Omental fat pad (tissue), 3 donors: ENCODE measurements at regions not wholly inside any gene's neighbourhood (a gene's known extent, or its start where the extent isn't known, plus 50 kb on each side); places are given as distances from the start of the nearest gene placed in this dataset.

Source experiments
- ATAC-seq: fragments of 150-250 bp; one replicate; pipeline ENCODE4 v1.9.1; 2016; ENCODE audit warnings: mild to moderate bottlenecking, moderate library complexity; ENCODE audit not compliant: low FRiP score
- DNase-seq: peaks from one replicate; pipeline ENCODE4 v3.0.0-alpha.2; 2019; ENCODE audit warnings: low spot score
- TF ChIP-seq, protein P1 (sequence below), 3 donors: fragments of 450-650 bp; IDR thresholded peaks; one replicate each; pipeline ENCODE4 v1.5.1; 2016 to 2017; ENCODE audit warnings: antibody characterized with exemption in 3 of 3, mild to moderate bottlenecking in 3 of 3, moderate library complexity in 2 of 3

DNA sequence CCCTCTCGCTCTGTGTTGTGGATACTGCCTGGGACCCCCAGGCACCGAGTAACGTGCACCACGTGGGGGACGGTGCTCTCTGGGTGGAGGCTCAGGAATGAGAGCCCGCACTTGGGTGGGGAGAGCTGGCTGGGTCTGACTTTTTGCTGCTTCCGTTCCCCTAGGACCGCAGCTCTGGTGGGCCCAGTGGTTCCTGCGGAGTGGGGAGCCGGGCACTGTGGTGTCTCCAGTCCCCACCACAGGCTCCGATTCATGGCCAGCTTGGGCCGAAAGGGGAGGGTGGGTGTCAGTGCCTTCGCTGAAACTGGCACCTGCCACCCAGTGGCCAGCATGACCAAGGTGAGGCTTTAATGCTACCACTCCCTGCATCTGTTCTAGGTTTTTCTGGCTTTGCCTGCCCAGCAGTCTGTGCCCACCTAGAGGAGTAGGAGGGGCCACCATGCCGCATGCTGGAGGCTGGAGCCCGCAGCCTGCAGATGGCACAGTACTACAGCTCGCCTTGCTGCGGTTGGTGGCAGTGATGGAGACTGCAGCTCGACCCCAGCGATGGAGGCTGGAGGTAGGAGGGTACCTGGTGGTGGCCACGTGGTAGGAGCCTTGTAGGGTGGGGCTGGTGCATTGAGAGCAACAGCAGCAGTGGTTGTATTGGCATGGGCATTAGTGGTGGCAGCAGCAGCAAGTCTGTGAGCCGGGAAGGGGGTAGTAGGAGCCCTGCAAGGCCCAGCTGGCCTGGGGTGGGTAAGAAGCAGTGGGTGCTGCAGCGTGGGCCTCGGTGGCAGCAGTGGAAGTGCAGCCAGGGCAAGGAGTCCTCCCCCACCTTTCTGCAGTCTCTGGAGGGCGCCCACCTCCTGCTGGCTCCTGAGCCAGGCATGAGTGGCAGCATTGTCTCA lies 118.8 kb upstream of the VPREB1 start:
- ATAC-seq: no peak
- DNase-seq: no peak

DNA sequence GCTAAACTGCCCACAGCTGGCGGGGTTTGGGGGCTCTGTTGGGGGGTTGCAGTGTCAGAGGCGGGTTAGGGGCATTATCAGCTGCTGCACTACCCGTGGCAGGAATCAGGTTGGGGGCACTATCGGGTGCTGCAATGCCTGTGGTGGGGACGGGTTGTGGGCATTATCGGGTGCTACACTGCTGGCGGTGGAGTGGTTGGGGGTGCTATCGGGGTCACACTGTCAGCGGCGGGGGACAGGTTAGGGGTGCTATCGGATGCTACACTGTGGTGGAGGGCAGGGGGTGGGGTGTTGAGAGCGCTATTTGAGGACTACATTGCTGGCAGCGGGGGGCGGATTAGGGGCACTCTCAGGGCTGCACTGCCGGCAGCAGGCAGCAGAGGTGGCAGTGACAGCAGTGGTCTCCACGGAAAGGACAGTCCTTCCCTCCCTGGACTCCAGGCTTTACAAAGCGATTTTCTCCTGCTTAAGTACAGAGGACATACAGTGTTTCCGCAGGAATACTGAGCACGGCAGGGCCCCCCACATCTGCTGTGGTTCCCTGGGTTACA lies 119.5 kb upstream of the VPREB1 start:
- DNase-seq: no peak
- no peak for ATAC-seq
- TF ChIP-seq, protein P1, sequence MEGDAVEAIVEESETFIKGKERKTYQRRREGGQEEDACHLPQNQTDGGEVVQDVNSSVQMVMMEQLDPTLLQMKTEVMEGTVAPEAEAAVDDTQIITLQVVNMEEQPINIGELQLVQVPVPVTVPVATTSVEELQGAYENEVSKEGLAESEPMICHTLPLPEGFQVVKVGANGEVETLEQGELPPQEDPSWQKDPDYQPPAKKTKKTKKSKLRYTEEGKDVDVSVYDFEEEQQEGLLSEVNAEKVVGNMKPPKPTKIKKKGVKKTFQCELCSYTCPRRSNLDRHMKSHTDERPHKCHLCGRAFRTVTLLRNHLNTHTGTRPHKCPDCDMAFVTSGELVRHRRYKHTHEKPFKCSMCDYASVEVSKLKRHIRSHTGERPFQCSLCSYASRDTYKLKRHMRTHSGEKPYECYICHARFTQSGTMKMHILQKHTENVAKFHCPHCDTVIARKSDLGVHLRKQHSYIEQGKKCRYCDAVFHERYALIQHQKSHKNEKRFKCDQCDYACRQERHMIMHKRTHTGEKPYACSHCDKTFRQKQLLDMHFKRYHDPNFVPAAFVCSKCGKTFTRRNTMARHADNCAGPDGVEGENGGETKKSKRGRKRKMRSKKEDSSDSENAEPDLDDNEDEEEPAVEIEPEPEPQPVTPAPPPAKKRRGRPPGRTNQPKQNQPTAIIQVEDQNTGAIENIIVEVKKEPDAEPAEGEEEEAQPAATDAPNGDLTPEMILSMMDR (IDR thresholded peaks at IDR 0.05): no peak

More for the DNA sequence above, 118.8 kb upstream of the VPREB1 start:
- TF ChIP-seq, protein P1 (IDR thresholded peaks at IDR 0.05): no peak

DNA sequence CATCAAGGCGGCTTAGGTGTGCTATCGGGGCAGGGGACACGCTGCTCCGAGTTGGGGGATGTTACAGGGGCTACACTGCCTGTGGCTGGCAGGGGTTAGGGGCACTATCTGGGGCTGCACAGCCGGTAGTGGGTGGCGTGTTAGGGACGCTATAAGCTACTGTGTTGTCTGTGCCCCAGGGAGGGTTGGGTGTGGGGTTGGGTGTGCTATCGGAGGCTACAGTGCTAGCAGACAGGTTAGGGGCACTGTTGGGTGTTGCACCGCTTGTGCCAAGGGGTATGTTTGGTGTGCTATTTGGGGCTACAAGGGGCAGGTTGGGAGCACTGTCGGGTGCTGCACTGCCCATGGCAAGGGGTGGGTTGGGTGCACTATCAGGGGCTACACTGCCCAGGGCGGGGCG lies 120.2 kb upstream of the VPREB1 start:
- TF ChIP-seq, protein P1 (IDR thresholded peaks at IDR 0.05): no peak
- DNase-seq: no peak

DNA sequence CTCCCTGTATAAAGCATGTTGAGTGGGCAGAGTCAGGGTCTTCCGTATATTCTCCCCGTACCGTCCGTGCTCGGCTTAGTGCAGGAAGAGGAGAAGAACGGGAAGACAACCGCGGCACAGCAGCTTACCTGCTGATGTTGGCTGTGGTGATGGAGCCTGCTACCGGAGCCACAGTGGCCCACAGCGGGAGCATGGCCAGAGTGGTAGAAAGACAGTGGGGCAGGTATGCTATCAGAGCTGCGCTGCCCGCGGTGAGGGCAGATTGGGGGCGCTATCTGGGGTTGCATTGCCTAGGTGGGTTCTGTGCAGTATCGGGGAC lies 120.7 kb upstream of the VPREB1 start:
- DNase-seq: no peak
- ATAC-seq: no peak
- TF ChIP-seq, protein P1 (IDR thresholded peaks at IDR 0.05): no peak

More for the DNA sequence above, 120.2 kb upstream of the VPREB1 start:
- no peak for ATAC-seq

DNA sequence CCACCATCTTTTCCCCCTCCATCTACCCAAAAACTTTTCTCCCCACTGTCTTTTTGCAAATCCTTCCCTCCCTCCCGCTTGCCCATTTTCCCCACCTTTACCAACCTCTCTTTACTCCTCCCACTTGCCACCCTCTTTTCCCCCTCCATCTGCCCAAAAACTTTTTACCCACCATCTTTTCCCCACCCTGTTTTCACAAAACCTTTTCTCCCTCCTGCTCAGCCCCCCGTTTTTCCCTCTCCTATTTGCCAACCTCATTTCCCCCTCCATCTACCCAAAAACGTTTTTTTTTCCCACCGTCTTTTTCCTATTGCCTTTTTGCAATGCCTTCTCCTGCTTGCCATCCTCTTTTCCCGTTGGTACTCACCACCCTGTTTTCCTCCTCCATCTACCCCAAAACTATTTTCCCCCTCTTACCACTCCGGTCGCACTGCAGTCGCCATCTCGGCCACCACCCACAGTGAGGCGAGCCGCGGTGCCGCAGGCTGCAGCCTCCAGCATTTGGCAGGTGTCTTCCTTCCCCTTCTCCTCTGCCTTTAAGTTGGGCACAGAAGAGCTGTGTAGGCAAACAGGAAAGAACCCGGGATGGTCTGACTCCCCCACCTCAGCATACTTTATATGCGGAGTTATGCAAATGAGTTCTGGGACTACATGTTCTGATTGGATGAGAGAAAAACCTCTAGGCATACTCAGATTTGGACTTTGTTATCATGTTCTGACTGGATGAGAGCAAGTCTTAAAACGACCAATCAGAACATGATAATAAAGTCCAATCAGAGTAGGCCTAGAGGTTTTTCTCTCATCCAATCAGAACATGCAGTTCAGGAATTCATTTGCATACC lies 121.2 kb upstream of the VPREB1 start:
- TF ChIP-seq, protein P1 (IDR thresholded peaks at IDR 0.05): no peak
- DNase-seq (no peak), ATAC-seq (no peak)

DNA sequence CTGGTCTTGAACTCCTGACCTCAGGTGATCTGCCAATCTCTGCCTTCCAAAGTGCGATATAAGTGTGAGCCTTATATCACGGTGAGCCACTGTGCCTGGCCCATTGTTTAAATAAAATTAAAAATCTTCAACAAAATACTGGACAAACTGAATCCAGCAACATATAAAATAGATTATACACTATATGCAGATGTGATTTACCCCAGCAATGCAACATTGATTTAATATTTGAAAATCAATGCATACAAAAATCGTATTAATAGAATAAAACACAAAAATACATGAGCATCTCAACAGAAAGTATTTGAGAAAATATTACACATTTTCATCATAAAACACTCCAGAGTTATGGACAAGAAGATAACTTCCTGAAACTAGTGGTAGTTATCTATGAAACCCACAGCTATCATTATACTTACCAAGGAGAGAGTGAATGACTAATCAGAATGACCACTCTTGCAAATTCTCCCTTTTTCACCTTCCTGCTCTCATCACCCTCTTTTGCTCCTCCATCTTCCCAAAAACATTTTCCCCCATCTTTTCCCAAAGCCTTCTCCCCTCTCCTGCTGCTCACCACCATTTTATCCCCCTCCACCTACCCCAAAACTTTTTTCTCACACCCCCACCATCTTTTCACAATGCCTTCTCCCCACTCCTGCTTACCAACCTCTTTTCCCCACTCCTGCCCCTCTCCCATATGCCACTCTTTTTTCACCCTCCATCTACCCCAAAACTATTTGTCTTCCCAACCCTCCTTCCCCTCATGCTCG lies 122.1 kb upstream of the VPREB1 start:
- ATAC-seq (no peak), DNase-seq (no peak)
- TF ChIP-seq, protein P1 (IDR thresholded peaks at IDR 0.05): no peak
